Ishikawa (cell line): ENCODE measurements at regions not wholly inside any gene's neighbourhood (a gene's known extent, or its start where the extent isn't known, plus 50 kb on each side); places are given as distances from the start of the nearest gene placed in this dataset.

Experiments used
- CEBPB ChIP-seq: IDR thresholded peaks from 2 replicates; pipeline ENCODE4 v1.6.1; 2012
- EGR1 ChIP-seq: IDR thresholded peaks from 2 replicates; pipeline ENCODE4 v1.6.1; 2012
- EP300 ChIP-seq: IDR thresholded peaks from 2 replicates; pipeline ENCODE4 v1.6.1; 2012; ENCODE audit warnings: borderline replicate concordance
- MAX ChIP-seq: IDR thresholded peaks from 2 replicates; pipeline ENCODE4 v1.6.1; 2012
- NFIC ChIP-seq: IDR thresholded peaks from 2 replicates; pipeline ENCODE4 v1.6.1; 2012
- RAD21 ChIP-seq: IDR thresholded peaks from 2 replicates; pipeline ENCODE4 v1.6.1; 2012; ENCODE audit warnings: low read depth
- REST ChIP-seq: IDR thresholded peaks from 2 replicates; pipeline ENCODE4 v1.6.1; 2012; ENCODE audit warnings: low read depth, mild to moderate bottlenecking
- TAF1 ChIP-seq: IDR thresholded peaks from 2 replicates; pipeline ENCODE4 v1.6.1; 2012; ENCODE audit warnings: low read depth, mild to moderate bottlenecking
- TCF12 ChIP-seq: IDR thresholded peaks from 2 replicates; pipeline ENCODE4 v1.6.1; 2012; ENCODE audit warnings: low read depth
- TEAD4 ChIP-seq: IDR thresholded peaks from 2 replicates; pipeline ENCODE4 v1.6.1; 2012
- YY1 ChIP-seq: IDR thresholded peaks from 2 replicates; pipeline ENCODE4 v1.6.1; 2012; ENCODE audit warnings: low read depth
- ZBTB7A ChIP-seq: IDR thresholded peaks from 2 replicates; pipeline ENCODE4 v1.6.1; 2012; ENCODE audit warnings: low read depth

DNA sequence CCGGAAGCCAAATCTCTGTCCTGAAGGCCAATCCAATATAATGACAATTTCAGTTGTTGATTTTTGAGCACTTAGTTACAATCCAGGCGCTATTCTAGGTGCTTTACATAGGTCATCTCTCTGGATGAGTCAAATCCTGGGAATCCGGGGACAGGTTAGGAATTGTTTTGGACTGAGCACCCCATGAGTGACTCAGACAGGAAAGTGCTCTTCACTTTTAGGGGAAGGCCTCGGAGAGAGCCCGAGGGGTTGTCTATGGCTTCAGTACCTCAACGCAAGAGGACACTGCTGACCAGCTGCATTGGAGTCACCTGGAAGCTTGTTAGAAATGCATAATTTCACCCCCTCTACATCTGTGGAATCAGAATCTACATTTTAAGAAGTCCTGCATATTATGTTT is 108.8 kb downstream of the IRX5 start:
- TF ChIP-seq EGR1: no peak
- TF ChIP-seq TAF1: no peak
- no peak for TF ChIP-seq EP300
- no peak for TF ChIP-seq YY1
- no peak for TF ChIP-seq CEBPB
- no peak for TF ChIP-seq MAX
- TF ChIP-seq RAD21: no peak
- no peak for TF ChIP-seq REST
- no peak for TF ChIP-seq ZBTB7A
- TF ChIP-seq TCF12: no peak
- no peak for TF ChIP-seq TEAD4
- TF ChIP-seq NFIC: no peak
